GM12891 (cell line): ENCODE measurements at regions not wholly inside any gene's neighbourhood (a gene's known extent, or its start where the extent isn't known, plus 50 kb on each side); places are given as distances from the start of the nearest gene placed in this dataset.

Experiments used
- PAX5 ChIP-seq: IDR thresholded peaks from 2 replicates; pipeline ENCODE4 v1.6.1; 2011; ENCODE audit warnings: low read length, moderate library complexity, mild to moderate bottlenecking; ENCODE audit not compliant: insufficient read depth, severe bottlenecking
- POLR2A ChIP-seq: IDR thresholded peaks from 2 replicates; pipeline ENCODE4 v1.6.1; 2011; ENCODE audit warnings: low read depth, low read length, control low read depth
- POLR2AphosphoS5 ChIP-seq: IDR thresholded peaks from 2 replicates; pipeline ENCODE4 v1.6.1; 2011; ENCODE audit warnings: low read depth, low read length, control low read depth
- POU2F2 ChIP-seq: IDR thresholded peaks from 2 replicates; pipeline ENCODE4 v1.6.1; 2011; ENCODE audit warnings: low read depth, mild to moderate bottlenecking, control low read depth, low read length, moderate library complexity
- SPI1 ChIP-seq: IDR thresholded peaks from 2 replicates; pipeline ENCODE4 v1.6.1; 2011; ENCODE audit warnings: low read depth, low read length, control low read depth
- TAF1 ChIP-seq: IDR thresholded peaks from 2 replicates; pipeline ENCODE4 v1.6.1; 2011; ENCODE audit warnings: low read depth, low read length, control low read depth

DNA sequence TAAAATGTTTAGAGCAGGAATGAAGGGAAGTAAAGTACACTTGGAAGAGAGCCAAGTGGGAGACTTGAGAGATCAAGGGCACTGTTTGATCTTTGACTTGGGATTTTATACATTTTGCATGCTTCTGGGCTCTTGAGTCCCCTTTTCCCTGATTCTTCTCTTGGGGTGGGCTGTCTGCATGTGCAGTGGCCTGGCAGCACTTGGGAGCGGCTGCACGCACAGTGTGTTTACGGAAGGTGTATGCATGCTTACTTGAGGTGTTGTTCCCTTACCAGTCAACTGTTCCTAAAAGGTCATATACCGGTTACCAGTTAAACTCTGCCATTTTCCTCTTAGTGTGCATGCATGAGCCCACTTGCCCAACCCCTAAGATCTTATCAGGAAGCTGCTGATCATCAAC is 377.7 kb downstream of the CYLC2 start:
- TF ChIP-seq POLR2A (no peak), TAF1 (no peak), POLR2AphosphoS5 (no peak), PAX5 (no peak), SPI1 (no peak), POU2F2 (no peak)
